ENCODE measurements at regions not wholly inside any gene's neighbourhood (a gene's known extent, or its start where the extent isn't known, plus 50 kb on each side); places are given as distances from the start of the nearest gene placed in this dataset.

DNA sequence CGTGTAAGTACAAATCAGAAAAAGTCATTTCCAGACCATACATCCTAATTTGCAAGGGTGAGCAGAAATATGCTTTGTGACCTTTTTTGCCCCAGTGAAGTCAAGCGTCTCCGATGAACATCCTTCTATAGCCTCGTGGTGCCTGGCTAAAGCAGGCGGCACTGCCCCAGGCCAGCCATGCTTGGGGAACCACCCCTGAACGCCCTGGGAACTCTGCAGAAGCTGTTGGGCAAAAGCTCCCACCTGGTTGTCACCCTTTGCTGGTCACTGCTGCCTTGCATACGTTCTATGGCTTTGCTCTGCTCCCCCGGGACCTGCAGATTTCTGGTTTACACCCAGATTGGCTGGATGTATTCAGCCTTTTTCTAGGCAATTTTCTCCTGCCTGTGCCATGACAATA is 256.4 kb downstream of the SS18 start:
- TF ChIP-seq POLR2A (IDR thresholded peaks at IDR 0.05) (no peak), EP300 (IDR thresholded peaks at IDR 0.05) (no peak)
- TF ChIP-seq, protein P1, sequence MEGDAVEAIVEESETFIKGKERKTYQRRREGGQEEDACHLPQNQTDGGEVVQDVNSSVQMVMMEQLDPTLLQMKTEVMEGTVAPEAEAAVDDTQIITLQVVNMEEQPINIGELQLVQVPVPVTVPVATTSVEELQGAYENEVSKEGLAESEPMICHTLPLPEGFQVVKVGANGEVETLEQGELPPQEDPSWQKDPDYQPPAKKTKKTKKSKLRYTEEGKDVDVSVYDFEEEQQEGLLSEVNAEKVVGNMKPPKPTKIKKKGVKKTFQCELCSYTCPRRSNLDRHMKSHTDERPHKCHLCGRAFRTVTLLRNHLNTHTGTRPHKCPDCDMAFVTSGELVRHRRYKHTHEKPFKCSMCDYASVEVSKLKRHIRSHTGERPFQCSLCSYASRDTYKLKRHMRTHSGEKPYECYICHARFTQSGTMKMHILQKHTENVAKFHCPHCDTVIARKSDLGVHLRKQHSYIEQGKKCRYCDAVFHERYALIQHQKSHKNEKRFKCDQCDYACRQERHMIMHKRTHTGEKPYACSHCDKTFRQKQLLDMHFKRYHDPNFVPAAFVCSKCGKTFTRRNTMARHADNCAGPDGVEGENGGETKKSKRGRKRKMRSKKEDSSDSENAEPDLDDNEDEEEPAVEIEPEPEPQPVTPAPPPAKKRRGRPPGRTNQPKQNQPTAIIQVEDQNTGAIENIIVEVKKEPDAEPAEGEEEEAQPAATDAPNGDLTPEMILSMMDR (IDR thresholded peaks at IDR 0.05), result no peak
